ENCODE measurements at regions not wholly inside any gene's neighbourhood (a gene's known extent, or its start where the extent isn't known, plus 50 kb on each side); places are given as distances from the start of the nearest gene placed in this dataset.

- no peak for TF ChIP-seq EZH2phosphoT487 (IDR thresholded peaks at IDR 0.05; ENCODE audit: borderline replicate concordance, low read depth)
- TF ChIP-seq CTCF (IDR thresholded peaks at IDR 0.05): no peak
- TF ChIP-seq SMC3 (IDR thresholded peaks at IDR 0.05; ENCODE audit: low read depth, low read length): no peak
- TF ChIP-seq EP300 (IDR thresholded peaks at IDR 0.05; ENCODE audit: borderline replicate concordance in 1 of 2, low read depth in 1 of 2, low read length in 1 of 2): no peak
- no peak for TF ChIP-seq MAX (IDR thresholded peaks at IDR 0.05; ENCODE audit: low read depth)
- no peak for TF ChIP-seq RCOR1 (IDR thresholded peaks at IDR 0.05; ENCODE audit: low read length)
- no peak for TF ChIP-seq CHD2 (IDR thresholded peaks at IDR 0.05; ENCODE audit: low read length, partially characterized antibody)
- no peak for TF ChIP-seq TAF1 (IDR thresholded peaks at IDR 0.05; ENCODE audit: borderline replicate concordance, low read depth, low read length)
- no peak for TF ChIP-seq MEF2A (IDR thresholded peaks at IDR 0.05; ENCODE audit: borderline replicate concordance, low read depth)
- TF ChIP-seq USF2 (IDR thresholded peaks at IDR 0.05; ENCODE audit: borderline replicate concordance, low read depth, low read length): no peak
Measured at GRCh38 chr9:90245661-90246060, 397.0 kb downstream of the DIRAS2 start.

All from SK-N-SH (cell line).